NCI-H128 (cell line): ENCODE measurements at regions not wholly inside any gene's neighbourhood (a gene's known extent, or its start where the extent isn't known, plus 50 kb on each side); places are given as distances from the start of the nearest gene placed in this dataset.
"Not testable (repeated sequence)": the region's sequence is repeated elsewhere in the genome, so short reads cannot be mapped to it uniquely, and the experiment has no call there.

Experiments used
- DNase-seq: peaks from one replicate; lab custom pipeline; 2025; ENCODE audit not compliant: unreplicated experiment; lab: John Stamatoyannopoulos, UW

GRCh38 chr3:72169561-72170472, 384.9 kb upstream of the PROK2 start:
- no peak for DNase-seq

DNA sequence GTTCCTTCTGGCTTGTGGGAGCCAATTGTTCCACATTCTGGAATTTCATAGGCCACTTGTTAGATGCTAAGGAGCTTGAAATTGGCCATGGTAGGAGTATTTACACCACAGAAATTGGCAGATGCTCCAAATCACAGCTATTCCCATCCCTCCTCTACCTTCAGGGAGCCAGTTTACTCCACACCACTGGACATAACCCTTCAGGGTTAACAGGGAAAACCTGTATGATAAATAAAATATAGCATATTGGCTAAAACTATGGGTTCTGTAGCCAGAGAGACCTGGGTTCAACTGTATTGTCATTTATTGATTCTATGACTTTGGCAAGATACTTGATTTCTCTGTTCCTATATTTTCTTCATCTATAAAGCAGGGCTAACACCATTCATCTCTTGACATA, 384.2 kb upstream of the PROK2 start:
- DNase-seq, result no peak

DNA sequence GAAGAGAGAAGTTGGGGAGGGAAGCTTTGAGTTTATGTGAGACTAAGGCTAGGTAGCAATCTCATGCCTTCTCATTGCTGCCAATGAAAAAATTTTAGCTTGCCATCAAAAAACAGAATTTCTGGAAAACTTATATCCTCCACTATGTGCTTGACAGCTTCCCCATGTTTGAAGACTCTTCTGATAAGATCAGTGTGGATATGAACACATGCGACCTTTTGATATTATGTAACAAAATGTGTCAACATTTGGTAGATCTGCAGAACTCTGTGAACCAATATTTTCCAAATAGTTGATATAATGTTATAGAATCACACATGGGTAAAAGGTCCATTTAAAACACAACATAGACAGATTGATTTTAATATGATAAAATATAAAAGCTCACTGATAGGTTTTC, 380.9 kb upstream of the PROK2 start:
- DNase-seq, result no peak

GRCh38 chr3:72165317-72165716, 380.4 kb upstream of the PROK2 start:
- no peak for DNase-seq

- DNase-seq, result no peak
These were observed 379.7 kb upstream of the PROK2 start for GRCh38 chr3:72164635-72164978.

DNA sequence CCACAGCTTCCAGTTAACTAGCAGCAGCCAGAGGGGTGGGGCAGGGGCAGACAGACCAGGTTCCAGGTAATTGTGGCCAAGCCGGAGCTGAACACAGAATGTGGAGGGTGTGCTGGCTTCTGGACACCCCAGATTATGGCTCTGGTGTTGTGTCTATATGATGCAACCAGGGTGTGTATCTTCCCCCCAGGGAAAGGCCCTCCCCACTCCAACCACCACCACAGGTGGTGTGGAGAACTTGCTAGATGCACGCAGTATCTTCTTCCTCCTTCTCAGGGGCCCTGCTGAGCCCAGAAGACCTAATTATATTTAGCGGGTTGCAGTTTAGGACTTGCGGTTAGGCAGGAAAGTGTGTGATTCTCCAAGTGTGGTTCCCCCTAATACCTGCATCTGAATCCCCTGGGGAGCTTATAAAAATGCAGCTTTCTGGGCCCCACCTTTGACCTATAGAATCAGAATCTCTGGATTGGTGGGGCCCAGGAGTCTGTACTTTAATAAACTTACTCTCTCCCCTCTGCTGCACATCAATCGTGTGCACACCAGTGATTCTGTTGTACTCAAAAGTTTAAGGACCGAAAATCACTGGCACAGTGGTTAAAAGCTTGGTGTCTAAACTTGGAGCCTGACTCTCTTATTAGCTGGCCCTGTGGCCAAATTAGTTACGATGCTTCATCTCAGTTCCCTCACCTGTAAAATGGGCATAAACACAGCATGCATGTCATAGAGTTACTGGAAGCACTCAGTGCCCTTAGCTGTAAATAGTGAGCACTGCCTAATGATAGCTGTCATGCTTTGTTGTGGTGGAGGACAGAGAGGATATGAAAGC, 379.1 kb upstream of the PROK2 start:
- DNase-seq, result no peak

GRCh38 chr3:72162649-72163184, 377.8 kb upstream of the PROK2 start:
- no peak for DNase-seq

GRCh38 chr3:72161881-72162595, 377.1 kb upstream of the PROK2 start:
- no peak for DNase-seq

GRCh38 chr3:72161285-72161684, 376.3 kb upstream of the PROK2 start:
- not testable (repeated sequence) for DNase-seq

DNA sequence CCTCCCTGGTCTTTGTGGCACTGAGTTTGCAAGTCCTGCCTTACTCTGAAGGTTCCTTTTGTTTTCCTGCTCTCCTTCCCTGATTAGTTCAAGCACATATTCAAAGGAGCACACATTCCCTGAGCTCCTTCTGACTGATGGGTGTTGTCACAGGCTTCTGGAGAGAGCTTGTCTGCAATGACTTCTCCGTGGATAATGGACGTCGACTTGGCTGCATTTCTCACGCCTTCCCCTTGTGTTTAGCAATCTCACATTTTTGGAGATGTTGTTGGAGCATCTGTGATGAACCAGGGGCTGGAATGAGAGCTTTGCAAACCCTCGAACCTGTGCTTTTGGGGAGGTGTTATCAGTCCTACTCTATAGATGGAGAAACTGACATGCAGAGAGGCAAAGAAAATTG, 375.4 kb upstream of the PROK2 start:
- DNase-seq, result no peak

DNA sequence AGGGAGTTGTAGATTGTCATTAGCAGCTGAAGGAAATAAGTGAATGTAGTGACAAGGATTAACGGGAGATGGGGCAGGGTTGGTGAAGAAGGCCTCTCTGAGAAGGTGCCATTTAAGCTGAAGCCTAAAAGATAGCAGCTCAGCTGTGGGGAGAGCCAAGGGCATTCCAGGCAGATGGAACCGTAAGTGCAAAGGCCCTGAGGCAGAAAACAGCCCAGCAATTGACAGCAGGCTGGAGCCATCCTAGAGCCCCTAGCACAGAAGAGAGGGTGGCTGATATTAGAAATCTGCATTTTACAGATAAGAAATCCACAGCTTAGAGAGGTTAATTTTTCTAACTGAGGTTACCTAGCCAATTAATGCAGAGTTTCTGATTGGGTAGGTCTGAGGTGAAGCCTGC, 374.5 kb upstream of the PROK2 start:
- DNase-seq, result no peak

GRCh38 chr3:72158639-72159326, 373.8 kb upstream of the PROK2 start:
- peak; percentile 40 for DNase-seq

DNA sequence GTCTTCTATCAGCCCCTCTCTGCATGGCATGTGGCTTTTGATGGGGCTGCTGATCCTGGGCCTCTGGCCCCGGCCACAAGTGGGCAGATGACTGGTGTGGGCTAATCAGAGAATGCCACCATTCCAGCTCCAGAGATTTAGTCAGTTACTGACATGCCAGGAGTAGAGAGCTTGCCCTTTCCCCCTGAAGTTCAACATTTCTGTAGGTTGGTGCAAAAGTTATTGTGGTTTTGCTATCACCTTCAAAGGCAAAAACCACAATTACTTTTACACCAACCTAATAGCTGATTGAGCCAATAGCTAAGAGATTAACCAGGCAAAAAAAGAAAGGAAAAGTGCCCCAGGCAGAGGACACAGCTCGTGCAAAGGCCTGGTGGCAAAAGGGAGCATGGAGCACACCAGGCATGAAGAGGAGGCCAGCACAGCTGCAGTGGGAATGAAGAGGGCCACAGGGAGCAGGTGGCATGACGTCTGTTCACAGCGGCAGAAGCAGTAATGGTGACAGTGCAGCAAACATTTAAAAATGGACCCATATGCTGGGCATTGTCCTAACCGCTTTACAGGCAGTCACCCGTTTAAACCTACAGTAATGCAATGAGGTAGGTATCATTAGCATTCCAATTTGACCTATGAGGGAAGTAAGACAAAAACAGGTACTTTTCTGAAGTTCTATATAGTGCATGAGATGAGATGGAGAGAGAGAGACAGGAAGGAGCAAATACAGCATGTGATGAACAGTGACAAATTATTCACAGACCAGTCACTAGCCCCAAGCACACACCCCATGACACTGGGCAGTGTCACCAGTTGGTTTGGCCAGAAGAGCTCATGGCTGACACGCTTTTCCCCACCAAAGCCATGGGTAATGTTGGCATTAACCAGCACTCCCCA, 373.0 kb upstream of the PROK2 start:
- no peak for DNase-seq

GRCh38 chr3:72155391-72156064, 370.6 kb upstream of the PROK2 start:
- DNase-seq, result no peak

GRCh38 chr3:72154391-72155335, 369.7 kb upstream of the PROK2 start:
- no peak for DNase-seq

DNA sequence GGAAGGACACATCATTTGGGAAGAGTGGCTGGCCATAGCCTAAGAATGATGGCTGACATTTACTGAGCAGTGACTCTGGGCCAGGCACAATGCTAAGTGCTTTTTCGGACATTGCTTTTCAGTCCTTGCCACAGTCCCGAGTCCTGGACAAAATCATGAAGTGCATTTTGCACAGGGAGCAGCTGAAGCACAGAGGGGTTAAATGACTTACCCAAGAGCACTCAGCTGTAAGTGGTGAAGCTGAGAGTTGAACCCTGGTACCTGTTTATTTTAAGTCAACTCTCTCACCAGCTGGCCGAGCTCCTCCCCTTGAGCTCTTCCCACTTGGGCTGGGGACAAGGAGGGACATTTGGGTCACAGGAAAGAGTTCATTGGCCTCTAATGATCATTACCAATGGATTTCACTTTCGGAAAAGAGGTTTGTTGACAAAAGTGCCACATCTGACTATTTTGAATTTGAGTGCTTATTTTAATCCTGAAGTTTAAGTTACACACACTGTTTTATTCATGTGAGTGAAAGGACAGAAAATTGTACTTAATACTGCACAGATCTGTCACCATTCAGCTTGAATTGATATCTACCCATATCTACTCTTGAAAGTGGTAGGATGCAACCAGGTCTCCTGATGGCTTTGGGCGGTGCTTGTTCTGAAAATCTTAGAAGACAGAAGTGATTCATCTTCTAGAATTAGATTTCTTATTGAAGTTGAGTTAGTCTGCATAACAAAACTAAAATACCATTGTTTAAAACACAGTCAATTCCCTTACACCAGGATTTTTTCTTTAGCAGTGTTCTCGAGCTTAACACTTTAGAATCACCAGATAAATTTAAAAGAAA, 368.7 kb upstream of the PROK2 start:
- DNase-seq, result no peak
